NCI-H748 treated with DMSO at 0.1 percent for 48 hours (cell line): ENCODE measurements at regions not wholly inside any gene's neighbourhood (a gene's known extent, or its start where the extent isn't known, plus 50 kb on each side); places are given as distances from the start of the nearest gene placed in this dataset.

Experiments
- DNase-seq: peaks from one replicate; lab custom pipeline; 2025; lab: John Stamatoyannopoulos, UW

DNA sequence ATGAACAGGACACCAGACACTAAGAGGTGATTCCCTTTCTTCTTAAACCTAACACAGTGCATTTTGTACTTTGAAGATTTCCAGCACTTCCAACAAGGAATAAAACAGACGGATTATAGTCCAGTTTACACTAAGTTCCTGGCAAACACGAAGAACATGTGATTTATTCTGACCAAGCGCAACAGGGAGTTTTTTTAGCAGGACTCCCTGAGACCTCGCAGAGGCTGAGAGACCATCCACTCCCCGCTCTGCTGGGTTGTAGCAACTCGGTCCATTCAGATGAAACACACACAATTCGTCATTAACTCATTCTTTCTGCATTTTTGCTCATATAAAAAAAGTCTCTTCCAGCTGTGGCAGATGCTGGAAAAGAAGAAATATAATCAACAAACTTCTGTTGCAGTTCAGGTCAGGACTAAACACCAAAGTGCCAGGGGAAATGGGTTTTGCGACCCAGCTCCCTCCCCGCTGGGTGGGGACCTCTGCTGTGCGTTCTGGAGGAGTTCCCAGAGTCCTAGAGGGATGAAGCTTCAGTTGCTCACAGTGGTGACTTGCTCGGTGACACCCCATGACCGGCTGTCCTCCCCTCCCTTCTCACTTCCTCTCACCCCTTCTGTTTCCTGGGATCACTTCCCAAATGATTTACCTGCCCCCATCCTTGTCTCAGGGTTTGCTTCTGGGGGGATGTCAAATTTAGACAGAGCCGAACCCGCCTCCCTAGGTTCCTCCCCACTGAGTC is 52.5 kb downstream of the KCNF1 start:
- no peak for DNase-seq

DNA sequence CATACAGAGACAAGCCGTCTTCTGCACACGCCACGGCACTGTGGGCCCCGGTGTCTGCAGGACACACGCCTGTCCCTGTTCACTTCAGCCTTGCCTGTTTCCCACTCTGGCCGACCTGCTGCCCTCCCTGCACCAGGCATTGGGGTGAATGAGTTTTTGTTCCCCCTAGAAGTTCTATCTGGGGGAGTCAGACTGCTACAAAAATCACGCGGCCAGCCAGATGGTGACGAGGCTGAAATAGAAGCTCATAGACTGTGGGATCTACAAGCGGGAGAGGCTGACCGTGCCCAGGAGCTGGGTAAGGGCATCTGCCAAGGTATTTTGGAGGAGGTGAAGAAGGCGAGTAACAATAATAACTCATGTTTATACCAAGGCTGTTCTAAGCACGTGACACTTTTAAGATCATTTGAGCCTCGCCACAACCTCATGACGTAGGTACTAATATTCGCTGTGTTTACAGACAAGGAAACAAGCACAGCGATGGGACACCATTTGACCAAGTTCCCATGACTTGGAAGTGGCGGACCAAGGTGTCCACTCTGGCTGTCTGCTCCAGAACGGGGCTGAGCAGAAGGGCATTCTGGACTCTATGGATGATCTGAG is 53.6 kb downstream of the KCNF1 start:
- no peak for DNase-seq

DNA sequence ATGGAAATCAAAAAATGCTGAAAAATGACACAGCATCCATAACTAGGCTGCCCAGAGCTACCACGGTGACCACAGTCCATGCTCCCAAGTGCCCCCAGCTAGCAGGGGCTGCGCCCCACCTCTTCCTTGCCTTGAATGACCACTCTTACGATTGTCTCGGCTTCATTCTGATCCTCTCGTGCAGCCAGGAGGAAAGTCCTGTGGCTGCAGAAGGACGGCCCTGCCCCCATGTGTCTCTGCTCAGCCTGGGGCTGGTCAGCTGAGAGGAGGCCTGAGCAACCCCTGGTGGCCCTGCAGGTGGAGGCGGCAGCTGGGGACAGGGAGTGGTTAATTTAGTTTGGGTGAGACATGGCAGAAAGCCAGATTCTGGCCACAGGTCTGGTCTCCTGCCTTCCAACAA is 54.3 kb downstream of the KCNF1 start:
- DNase-seq = no peak

DNA sequence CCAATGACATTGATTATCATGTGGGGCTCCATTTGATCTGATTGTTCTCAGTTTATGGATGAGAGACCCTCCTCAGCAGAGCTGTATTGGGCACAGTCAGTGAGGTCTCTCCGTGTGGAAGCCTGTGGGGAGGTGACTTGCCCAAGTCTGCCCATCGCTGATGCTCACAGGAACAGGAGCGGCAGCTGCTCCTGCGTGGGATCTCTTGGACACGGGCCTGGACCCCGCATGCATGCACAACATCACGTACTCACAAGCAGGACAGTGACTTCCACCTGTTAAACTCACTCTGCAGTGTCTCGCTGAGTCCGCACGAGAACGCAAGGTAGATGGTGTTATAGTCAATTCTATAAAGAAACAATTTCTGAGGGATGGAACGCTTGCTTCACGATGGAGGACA is 55.0 kb downstream of the KCNF1 start:
- no peak for DNase-seq

DNA sequence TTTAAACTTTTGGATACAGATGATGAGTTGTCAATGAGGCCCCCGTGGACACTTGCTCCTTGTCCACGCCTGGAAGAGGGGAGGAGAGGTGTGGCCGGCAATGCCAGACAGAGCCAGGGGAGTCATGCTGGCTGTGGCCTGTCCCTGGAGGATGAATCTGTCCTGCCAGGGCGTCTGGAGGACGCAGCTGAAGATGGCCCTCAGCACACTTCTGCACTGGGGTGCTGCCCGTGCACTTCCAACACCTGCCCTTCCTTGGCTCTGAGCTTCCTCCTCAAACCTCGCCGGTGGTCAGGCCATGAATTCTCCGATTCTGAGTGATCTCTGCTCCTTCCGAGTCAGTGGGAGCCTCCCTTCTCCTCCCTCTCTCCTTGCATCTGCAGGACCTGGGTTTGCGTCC is 56.4 kb downstream of the KCNF1 start:
- no peak for DNase-seq

DNA sequence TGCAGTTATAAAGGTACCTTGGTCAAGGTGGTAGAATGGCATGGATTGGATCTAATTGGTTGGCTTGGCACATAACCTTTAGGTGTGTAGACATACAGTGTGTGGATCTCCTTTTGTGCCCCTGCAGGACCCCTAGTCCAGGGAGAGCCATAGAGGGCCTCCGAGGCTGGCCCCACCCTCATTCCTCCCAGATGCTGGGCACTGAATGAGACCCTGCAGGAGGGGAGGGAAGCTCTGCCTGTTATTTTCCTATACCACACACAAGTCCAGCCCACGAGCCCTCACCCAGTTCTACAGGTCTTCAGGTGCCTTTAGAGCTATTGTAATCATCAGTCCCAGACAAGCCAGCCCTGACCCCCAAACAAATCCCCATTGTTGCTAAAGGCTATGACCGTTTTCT is 58.9 kb downstream of the KCNF1 start:
- no peak for DNase-seq

DNA sequence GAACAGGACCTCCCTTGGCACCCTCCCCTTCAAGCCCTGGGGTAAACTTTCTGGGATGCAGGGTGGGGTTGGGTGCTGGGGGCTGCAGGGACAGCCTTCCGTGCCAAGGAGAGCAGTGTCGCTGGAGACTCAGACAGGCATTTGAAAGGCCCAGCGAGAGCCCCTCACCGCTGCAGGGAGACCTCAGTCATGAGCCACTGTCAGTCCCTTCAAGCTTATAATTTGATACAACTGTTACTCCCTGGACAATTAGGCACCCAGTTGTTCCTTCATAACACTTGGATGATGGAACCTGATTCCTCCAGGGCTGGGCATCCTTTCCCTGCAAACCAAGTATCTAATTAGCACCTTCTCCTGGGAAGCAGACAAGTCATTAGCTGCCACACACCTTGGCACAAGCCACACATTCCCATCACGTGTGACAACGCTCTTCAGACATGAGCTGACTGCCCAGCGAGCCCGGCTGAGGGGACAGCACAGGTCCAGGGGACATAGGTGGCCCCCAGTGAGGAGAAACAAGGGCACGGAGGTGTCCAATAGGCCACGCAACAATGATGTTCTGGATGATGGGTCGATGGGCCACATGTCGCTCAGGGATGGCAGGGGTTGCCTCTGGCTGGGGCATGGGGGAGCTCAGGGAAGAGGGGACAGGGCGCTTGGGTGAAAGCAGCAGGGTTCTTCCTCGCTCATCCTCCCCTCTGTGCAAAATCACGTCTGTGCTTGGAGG is 59.6 kb downstream of the KCNF1 start:
- DNase-seq = no peak

DNA sequence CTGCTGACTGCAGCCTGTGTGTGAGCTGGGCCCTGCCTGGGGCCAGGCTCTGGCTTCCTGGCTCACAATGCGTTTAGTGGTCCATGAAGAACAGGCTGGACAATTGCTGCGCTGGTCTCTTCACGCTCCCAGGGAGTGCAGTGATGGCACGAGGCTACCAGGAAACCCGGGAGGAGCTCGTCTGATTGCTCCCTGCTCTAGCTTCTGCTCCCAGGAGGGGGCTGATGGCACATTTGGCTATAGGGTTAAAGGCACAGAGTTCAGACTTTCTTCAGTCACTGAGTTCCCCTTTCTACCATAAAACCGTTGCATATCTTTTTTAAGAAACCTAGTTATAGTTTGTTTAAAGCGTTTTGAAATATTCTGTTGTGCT is 60.1 kb downstream of the KCNF1 start:
- no peak for DNase-seq

DNA sequence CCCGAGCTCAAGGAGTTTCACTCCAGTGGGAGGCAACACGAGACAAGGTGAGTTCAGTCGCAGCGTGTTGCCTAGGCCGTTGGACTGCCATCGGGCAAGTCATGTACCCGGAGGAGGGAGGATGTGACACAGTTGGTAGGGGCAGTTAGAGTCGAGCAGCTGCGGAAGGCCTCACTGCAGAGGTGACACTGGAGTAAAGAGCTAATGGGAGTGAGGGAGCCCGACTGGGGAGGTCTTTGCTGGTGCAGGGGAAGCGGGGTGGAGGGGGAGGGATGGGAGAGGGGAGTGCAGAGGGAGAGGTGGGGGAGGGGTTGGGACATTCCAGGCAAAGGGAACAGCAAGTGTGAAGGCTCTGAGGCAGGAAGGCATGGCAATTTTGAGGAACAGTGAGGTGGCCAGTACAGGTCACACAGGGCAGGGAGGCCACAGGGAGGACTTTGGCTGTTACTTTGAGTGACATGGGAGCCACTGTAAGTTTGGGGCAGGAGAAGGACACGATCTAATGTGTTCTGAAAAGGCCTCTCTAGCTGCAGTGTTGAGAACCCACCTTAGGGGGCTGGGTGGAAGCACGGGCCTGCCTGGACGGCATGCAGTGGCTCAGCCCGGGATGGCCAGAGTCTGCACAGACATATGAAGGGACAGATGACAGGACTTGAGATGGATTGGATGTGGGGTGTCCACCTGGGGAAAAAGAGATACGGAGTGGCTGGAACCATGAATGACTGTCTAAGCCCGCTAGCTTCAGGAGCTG is 61.1 kb downstream of the KCNF1 start:
- DNase-seq = no peak

DNA sequence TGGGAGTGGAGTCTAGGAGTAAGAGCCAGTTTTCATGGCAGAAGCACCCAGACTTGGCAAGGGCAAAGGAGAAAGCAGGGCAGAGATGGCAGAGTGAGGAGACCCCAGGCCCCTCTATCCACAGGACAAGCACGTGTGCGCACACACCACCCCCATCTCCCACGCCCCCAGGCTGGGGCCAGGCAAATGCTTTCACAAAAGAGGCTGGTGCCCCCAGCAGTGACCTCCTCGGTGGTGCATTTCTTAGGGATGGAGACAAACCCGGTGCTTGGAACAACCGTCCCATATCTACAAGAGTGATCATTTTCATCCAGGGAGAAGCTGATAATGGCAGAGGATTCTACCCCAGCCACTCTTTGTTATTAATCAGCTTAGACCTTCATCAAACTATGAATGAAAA is 62.0 kb downstream of the KCNF1 start:
- DNase-seq = no peak

DNA sequence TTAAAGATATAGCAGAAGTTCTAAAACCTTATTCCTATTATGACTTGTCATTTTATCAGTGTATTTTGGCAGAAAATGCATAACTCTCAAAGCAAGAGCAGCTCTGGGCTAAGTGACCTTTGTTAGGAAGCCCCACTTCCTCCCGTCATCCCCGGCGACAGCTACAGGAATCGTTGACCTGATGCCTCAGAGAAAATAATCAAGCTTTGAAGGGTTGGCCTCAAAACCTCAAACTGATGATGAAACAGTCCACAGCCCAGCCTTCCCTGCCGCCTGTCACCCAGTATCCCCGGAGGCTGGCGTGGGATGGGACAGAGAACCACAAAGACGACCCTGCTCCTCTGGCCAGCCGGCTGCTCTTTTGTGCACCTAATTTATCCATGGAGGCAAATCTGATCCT is 65.3 kb downstream of the KCNF1 start:
- DNase-seq = no peak

DNA sequence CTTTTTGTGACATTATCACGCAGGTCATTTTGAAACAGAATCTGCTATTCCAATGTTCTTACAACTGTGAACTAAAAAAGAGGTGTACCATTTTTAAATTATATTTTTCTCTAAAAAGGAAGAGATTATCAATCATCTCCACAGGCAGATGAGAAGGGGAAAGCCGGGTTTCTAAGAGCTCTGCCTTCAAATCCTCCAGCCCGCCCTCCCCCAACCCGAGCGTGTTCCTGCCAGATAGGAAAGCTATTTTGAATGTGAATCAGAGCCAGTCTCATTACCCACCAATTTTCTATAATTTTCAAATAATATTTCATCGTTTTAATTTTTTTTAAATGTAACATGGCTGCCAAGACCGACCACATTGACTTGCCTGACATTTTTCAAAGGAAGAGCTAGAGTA is 65.9 kb downstream of the KCNF1 start:
- no peak for DNase-seq

DNA sequence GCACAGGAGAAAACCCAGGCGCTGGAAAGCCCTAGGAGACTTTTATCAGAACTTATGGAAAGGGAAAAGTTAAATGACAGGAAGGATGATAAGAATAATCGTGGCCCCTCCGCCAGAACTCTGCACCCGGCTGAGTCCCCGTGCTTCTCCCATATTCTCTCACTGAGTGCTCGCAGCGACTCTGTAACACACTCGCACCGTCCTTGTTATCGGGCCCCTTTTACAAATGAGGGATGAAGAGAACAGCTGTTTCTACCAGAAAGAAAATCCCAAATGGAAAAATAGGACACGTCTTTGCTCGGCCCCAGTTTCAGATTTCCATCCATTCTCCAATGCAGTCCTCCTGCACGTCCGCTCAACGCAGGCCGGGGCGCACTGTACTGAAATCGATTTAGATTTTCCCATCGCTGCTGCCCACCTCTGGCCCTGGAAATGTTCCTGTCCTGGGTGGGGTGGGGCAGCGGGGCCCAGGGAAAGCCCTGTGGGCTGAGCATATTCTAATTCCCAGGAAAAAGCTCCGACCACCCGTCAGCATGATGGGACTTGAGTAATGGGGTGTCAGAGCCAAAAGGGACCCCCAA is 66.4 kb downstream of the KCNF1 start:
- no peak for DNase-seq

DNA sequence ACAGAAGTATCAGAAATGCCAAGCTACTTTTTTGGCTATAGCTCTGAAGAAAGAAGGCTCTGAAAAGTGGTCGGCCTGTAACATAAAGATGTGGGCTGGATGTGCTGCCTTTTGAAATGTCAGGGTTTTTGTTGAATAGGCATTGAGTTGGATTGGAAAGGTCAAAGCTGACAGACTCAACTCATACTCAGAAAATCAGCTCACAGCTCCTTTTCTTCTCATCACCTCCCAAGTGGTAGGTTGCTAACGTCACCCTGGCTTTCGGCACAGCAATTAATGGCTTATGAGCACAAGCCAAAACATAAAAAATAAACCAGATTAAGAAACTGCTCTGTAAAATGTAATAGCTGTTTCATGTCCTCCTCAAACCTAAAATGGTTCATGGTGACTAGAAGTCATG is 68.3 kb downstream of the KCNF1 start:
- DNase-seq = no peak

DNA sequence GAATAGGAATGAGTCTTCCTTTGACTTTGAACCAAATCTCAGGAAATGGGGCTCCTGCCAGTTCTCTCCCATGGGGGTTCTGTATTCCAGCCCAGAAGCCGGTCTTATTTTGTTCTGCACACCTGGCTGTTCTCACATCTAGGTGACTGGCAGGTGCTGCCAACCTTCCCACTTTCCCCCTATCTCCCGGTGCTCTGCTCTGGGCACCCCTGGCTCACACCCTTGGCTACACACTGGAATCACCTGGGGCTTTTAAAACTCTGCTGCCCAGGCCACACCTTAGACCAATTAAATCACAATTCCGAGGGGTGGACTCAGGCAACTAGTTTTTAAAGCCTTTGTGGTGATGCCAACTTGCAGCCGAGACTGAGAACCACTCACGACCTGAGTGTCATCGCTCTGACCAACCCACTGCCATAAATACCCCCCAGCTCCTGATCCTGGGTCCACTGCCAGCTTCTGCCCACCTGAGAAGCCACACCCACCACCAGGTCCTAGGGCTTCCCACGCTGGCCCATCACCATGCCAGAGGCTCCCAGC is 69.2 kb downstream of the KCNF1 start:
- no peak for DNase-seq

DNA sequence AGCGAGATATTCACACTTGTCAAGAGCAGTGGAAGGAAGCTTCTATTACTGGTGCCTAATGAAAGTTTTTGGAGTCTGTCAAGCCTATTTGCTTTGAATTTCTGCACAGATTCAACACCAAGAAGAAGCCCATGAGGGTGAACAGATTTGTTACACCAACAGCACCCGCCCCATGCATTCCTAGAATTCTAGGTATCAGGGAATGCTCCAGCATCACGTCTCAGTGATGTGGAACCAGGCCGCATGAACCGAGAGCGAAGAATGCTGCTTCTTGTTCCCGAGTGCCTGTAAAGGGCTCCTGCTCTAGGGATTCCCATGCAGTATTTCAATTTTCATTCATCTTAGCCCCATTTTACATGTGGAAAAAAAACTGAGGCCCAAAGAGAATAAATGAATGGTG is 69.7 kb downstream of the KCNF1 start:
- DNase-seq = no peak

DNA sequence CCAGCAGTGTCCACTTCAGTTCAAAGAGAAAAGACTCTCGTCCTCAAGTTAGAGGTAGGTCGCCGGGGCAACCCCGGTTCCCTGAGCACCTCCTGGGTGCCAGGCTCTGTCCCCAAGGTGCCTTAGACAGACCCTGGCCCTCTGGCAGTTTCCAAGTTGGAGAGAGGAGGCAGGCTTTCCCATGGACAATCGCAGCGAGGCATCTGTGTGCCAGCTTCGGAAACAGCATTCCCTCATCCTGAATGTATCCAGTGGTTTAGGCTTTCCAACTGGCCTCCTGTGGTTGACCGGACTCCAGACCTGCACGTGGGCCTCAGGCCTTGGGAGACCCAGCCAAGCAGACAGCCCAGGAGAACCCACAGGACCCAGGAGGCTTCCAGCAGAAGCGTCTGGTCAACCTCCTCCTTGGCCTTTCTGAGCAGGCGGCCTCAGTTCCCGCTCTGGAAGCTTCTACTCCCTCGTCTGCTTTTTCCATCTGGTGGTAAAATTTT is 70.3 kb downstream of the KCNF1 start:
- no peak for DNase-seq

DNA sequence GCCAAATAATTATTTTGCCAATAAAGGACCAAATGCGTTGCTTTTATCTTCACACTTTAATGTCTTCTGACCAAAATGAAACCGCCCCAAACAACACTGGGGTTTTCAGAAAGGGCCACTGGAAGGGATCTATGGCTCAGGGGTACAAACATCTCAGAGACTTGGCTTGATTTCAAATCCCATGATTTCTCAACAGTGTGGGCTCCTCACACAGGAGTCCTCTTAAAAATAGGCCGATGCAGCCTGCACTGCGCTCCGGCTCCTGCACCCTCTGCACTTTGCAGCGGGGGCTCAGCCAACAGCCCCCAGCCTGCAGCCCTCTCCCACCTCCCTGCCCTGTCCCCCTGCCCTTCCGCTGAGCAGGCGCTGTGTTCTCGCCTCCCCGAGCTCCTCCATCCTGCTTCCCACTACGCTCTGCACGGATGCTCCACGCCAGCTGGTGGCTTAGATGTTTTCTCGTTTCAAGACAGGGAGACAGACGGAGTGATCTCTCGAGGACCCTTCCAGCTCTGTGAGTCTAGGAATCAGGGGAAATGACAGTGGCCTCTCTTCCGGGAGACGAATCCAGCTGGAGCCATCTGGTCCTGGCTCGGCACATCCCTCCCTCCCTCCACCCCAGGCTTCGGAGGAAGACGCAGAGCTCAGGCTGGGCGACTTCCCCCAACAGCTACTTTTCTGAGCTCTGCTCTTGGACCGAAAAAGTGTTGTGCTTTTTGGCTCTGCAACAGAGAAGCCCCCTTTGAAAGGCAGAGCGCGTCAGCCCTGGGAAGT is 71.4 kb downstream of the KCNF1 start:
- DNase-seq = no peak

DNA sequence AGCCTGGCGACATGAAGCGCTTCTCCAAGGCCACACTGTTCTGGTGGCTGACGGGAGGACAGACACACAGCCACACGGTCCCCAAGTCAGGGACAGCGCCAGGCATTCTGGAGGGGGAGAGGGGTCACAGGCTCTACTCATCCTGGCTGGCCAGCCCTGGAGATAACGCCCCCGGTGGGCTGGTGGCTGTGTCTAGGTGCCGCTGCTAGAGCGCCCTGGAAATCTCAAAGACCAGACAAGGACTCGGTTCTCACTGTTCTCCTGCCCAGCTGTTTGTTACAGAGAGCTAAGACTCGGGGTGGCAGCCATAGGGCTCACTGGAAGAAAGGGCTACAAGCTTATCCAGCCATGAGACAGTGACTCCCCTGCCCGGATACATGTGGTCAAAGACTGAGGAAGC is 72.0 kb downstream of the KCNF1 start:
- DNase-seq = no peak

DNA sequence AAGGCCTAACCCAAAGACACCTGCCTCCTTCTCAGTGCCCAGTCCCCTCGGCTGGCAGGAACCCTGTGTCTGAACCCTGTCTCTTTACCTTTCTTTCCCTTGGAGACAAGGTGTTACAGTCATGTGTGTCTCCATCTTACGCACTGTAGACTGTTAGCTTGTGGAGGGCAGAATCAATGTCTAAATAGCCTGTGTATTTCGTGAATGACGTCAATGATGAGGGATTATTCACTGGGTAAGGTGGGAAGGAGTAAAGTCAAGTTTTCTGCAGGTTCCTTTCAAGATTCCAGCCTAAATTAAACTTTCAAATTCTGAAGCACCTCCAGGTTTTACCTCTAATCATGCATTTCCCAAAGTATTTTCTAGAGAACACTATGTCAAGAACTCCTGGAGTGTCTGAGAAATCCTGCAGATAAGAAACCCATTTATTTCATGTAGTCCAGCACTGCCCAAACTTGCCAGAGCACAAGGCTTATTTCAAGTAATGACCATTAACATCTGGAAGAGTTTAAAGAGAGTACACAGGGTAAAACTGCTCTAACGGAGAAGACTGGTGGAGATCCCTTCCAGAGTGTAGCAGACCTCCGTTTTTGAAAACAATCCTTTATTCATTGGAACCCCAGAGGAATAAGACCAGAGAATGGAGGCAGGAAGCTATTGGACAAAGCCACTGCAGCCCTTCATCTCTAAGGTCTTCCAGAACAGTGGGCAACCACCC is 72.8 kb downstream of the KCNF1 start:
- DNase-seq = no peak

DNA sequence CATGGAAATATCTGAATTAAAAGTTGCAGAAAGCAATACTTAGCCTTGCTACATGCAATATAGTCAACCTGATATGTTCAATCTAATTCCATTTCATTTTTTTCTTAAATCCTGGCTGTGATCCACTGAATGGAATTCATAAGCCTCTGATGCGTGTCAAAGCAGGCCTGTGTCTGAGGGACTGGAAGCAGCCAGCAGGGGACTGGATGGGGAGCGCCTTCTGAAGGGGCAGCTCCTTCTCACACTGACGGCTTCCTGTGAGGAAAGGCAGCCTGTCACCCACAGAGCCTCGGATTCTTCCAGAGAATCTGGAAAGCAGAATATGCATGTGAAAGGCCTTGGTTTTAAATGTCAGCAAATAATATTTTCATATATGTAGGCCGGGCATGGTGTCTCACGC is 73.5 kb downstream of the KCNF1 start:
- DNase-seq = no peak
